ENCODE measurements at regions not wholly inside any gene's neighbourhood (a gene's known extent, or its start where the extent isn't known, plus 50 kb on each side); places are given as distances from the start of the nearest gene placed in this dataset.

DNA sequence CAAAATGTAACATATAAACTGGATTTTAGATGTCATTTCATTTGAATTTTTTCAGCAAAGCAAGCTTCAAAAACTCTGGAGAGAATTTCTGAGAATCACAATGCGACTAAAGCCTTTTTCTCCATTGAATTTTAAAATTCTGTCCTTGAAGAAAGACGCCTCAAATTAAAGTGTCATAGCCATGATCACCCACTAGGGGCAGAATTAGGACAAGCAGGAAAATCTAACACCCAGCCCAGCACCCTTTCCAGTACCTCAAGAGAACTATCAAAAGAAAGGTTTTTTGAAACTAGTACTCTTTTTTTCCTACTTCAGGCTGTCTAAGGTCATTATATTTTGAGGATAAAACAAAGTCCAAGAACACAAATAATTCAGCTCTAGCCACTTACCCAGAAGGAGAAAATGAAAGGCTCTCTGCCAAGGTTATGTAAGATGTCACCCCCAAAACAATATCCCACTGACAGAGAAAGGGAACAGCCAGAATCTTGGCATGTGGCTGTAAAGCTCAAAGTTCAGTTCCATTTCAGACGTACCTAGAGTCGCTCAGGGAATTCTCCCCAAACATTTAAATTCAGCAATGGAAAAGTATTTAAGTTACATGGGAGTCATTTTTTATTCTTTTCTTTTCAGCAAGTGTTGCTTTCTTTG lies 299.4 kb downstream of the SNX13 start:
- no peak for DNase-seq (ENCODE audit: low read depth in 4 of 4, low spot score in 1 of 4)

DNA sequence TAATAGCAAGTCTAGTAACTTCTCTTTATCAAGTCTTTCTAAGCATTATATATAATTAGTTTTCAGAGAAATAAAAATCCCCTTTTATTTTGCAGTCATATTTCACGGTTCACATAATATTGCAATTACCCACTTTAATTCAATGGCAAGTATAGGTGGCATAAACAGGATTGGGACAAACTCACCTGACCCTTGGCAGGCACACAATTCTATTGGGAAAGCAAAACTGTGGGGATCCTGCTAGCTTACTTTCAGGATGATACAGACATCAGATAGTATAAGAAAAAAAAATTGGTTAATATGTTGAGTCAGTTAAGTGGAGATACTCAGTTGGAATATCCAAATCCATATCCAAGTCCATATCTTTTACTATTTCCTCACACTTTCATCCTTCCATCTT lies 294.8 kb downstream of the SNX13 start:
- no peak for DNase-seq (ENCODE audit: low read depth in 4 of 4, low spot score in 1 of 4)

DNA sequence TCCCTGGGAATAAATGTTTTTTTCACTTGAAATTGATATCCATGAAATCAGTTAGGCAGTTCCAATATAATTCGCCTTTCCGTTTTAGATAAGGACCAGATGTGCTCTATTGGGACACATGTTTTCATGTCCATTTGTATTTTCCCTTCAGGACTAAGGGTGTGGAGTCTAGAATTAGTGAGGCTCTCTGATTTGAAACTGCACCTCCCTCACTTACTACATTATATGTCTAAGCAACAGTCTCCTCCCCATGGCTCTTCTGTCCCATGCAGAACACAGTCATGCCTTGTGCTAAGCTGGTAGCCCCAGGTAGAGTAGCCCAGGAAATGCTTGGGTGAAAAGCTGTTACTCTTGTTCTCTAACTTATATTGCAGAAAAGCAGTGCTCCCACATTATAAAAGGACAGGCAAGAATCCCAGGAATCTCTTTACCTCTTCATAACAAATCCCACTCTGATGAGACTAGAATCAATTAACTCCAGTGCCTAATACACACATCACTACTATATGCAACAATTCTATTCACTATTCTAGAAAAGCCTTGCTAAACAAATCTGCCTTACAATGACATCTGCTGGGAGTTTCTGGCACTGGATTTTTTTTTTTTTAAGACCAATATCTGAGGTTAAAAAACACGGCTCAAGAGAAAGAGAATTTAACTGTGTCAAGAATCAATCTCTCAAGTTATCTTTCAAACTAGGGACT lies 293.9 kb downstream of the SNX13 start:
- DNase-seq (ENCODE audit: low read depth in 4 of 4, low spot score in 1 of 4) = no peak

DNA sequence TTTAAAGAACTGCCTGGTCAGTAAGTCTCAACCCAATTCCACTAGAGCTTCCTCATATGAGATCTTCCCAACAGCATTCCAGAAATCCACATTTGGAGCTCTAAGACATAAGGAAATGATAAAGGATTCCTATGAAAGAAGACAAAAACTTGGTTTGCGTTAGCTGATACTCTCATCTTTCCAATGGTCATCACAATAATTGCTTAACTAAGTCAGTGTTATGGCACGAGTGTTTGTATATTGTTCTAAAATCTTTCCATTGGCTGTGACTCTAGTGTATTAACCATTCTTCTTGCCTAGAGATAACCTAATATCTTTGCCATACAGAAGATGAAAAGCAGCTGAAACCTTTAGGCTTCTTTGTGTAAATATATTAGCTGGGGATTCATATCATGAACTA lies 289.0 kb downstream of the SNX13 start:
- DNase-seq (ENCODE audit: low read depth in 4 of 4, low spot score in 1 of 4) = no peak

DNA sequence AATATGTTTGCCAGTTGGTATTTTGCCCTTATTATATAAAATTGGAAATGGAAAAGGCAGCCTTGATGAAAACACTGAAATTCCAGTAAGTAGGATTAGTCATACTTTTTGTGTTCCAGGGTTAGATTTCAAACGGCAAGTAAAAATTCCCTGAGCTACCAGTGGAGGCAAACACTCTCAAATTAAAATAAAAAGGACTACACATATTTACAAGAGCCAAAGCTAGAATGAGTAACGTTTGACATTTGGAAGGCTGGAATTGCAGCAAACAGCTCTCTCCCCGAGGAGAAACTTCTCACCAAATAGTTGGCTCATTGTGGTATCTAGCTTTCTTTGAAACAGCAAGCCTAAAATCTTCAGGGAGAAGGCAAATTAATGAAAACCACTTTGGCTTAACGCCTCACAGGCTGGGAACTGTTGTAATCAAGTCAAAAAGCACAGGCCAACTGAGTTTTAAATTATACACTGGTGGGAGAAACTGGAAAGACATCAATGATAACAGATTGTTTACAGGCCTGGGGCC lies 288.4 kb downstream of the SNX13 start:
- DNase-seq (ENCODE audit: low read depth in 4 of 4, low spot score in 1 of 4) = no peak

DNA sequence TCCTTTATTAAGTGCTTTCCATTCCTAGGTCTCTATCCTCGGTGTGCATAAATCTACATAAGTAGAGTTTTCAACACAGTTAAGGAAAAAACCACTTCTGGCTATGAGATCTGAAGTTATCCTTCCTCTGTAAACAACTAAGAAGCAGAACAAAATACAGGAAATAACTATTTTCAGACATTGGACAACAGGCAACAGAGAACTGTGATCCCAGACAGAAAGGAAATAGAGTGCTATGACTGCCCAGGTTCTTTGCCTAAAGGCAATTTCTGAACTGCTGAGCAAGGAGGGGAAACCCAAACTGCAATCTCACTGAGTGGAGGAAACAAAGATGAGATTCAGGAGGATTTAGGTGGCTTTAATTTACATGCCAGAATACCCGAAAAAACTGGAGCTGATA lies 285.4 kb downstream of the SNX13 start:
- DNase-seq (ENCODE audit: low read depth in 4 of 4, low spot score in 1 of 4) = no peak

DNA sequence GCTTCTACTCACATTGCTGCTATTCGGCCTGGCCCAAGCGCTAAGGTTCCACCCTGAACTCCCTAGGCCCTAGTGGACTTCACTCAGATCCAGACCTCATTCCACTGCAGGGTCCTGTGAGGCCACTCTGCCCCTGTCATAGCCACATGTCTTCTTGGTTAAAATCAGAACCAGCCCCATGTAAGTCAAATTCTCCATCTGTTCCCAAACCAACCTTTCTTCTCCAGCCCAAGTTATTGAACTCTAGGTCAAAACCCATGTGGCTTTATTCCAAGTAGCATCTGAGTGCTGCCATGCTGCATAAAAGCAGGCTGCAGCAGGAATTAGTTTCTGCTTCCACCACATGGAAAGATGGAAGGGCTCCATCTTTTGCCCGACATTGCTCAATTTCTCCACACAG lies 281.2 kb downstream of the SNX13 start:
- no peak for DNase-seq (ENCODE audit: low read depth in 4 of 4, low spot score in 1 of 4)

DNA sequence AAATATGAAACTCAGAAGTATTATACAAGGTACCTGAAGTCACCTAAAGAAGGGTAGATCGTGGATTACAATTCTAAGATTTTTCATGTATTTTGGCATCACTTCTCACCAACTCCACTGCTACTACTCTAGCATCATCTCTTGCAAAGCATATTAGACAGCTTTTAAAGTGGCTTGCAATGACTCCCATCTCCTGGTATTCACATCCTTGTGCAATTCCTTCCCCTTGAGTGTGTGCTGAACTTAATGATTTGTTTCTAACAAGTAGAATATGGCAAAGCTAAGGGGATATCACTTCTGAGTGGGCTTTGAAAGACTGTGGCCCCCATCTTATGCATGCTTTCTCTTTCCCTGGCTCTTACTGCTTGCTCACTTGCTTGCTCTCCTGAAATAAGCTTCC lies 280.2 kb downstream of the SNX13 start:
- DNase-seq (ENCODE audit: low read depth in 4 of 4, low spot score in 1 of 4) = no peak

DNA sequence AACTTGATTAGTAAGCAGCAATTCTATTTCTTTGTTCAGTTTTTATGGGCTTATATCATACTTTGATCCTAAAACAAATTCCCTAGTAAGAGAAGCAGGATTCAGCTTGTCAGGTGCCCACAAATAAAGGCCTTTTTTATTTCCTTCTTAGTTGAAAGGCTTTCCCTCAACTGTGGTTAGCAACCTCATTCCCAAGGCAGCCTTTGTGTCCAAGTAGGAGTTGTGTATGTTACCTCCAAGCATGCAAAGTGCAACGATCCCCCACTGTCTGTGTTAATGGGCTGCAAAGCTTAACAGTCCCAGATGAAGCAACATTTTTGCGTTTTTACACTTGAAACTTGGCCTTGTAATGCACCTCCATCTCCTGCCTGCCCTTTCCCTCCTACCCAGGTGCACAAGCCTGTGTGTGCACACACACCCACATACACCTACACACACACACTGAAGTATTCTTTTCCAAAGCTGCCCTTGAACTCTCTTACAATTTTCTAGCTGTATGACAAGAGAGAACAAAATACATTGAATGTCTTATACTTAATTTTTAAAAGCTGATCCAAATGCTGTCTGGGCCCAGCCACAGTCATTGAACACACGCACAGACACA lies 278.2 kb downstream of the SNX13 start:
- no peak for DNase-seq (ENCODE audit: low read depth in 4 of 4, low spot score in 1 of 4)

DNA sequence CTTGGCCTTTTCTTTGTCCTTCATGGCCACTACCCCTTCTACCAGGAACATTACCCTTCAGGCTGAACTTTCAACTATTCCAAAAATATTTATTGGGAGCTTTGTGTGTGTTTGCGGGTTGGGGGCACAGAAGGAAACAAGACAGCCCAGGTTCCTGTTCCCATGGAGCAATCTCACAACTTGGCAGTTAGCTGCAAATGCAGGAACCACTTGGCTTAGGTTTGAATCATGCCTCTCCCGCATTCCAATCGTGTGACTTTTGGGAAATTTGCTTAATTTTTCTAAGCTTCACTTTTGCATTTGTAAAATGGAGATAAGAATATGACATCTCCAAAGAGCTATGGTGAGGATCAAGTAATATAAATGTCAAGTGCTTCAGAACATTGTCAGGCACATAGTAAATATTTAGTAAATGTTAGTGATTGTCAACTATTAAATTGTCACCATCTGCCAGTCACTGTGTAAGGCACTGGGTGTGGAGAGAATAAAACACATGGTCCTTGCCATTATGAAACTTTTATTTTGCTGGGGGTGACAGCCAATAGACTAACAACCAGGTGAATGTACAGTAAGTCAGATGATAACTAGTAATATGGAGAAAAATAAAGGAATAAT lies 277.1 kb downstream of the SNX13 start:
- no peak for DNase-seq (ENCODE audit: low read depth in 4 of 4, low spot score in 1 of 4)

DNA sequence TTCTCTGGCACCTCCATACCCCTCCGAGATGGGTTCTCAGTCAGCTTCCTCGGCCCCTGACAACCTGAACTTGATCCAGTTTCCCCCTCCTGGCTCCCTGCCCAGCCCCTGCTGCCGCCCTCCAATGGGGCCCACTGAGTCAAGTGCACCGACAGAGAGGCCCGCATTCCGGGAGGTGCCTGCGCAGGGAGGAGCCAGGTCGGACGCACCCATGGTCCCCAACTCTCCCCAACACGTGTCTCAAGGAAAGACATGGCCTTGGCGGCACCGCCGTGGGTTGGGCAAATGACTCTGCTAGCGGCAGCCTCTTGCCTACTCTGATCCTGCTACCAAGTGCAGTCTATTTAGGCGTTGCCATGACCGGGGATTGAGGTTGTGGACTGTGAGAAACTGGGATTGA lies 275.3 kb downstream of the SNX13 start:
- no peak for DNase-seq (ENCODE audit: low read depth in 4 of 4, low spot score in 1 of 4)

DNA sequence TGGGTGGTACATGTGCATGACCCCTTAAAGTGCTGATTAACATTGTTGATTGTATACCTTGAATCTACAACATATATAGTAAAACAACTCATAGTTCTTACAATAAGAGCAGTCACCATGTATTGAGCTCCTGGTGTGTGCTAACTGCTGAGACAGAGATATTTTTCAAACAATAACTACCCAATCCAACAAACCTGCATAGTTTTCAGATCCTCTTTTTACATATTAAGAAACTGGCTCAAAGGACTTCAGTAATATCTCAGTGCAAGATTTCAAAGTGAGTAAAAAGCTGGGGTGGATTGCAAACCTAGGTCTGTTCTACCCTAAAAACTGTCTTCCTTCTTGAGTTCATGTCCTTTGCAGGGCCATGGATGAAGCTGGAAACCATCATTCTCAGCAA lies 272.2 kb downstream of the SNX13 start:
- no peak for DNase-seq (ENCODE audit: low read depth in 4 of 4, low spot score in 1 of 4)

DNA sequence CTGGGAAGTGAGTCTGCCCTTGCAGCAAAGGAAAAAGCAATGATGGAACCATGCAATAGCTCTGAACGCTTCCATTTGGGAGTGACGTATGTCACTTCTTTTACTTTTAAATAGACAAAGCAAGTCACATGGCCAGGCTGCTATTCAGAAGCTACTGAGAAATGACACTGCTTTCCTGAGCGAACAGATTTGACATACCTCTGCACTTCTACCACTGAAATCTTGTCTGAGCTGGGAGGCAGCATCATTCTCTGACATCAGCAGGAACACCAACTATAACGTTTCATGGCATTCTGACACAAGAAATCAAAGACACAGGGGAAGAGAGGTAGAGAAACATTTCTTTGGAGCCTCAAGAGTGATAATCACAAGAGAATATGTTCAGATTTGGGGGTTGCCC lies 271.1 kb downstream of the SNX13 start:
- DNase-seq (ENCODE audit: low read depth in 4 of 4, low spot score in 1 of 4) = no peak

DNA sequence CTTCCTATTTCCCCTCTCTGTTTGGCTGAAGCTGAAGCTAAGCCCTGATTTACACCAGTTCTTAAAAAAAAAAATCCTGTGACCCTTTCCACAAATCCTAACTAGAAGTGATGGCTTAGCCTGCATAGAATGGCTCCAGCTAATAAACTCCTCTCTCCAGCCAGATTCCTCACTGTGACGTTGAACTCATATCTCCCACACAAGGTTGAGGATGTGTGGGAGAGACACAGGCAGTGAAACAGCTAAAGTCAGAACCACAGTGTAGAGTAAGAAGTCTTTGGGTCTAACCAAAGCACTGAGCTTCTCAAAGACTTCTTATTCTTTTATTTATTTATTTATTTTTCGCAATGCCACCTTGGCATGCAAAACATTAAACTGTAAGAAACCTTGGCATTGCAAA lies 268.3 kb downstream of the SNX13 start:
- no peak for DNase-seq (ENCODE audit: low read depth in 4 of 4, low spot score in 1 of 4)

DNA sequence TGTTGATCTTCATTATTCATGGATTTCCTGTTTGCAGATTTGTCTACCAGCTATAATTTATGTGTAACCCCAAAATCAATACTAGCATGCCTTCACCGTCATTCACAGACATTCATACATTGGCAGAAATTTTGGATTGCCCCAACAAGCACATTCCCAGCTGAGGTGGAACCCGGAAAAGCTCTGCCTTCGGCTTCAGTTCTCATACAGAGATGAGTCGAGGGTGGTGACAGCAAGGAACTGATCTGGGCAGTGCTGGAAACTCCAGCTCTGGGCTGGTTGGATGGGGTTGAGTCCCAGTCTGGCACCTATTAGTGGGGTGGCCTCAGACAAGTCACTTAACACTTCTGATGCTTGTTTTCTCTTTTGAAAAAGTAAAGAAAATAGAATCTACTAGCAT lies 267.5 kb downstream of the SNX13 start:
- DNase-seq (ENCODE audit: low read depth in 4 of 4, low spot score in 1 of 4) = no peak

DNA sequence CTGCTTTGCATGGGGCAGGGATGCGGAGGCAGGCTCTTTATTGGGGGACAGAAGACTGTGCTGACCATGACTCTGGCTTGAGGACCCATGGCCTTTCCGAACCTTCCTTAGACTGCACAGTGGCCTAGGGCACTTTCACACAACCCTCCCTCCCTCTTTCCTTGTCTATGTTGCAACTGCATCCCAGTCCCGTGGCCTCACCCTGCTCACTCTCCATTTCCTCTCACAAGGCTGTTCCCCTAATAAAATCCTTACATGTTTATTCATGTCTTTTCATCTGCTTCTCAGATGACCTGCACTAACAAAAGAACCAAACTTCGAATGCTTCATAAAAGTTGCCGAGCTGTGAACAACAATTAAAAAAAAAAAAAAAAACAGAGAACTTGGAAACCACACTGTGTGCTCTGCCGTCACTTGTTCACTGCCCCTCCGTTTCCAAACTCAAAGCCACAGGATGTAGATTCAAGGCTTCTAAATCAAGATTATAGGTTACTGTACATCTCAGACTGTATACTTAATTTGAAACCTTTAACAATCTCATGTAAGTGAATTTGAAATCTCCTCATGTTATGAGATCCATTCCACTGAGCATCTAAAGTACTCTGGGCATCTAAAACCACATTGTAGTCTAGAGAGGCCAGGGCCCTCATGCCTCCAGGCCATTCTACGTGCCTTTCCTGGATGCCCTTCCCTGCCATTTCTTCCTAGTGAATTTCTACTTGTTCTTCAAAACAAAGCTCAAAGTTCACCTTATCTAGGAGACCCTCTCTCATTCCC lies 265.9 kb downstream of the SNX13 start:
- DNase-seq (ENCODE audit: low read depth in 4 of 4, low spot score in 1 of 4) = no peak

DNA sequence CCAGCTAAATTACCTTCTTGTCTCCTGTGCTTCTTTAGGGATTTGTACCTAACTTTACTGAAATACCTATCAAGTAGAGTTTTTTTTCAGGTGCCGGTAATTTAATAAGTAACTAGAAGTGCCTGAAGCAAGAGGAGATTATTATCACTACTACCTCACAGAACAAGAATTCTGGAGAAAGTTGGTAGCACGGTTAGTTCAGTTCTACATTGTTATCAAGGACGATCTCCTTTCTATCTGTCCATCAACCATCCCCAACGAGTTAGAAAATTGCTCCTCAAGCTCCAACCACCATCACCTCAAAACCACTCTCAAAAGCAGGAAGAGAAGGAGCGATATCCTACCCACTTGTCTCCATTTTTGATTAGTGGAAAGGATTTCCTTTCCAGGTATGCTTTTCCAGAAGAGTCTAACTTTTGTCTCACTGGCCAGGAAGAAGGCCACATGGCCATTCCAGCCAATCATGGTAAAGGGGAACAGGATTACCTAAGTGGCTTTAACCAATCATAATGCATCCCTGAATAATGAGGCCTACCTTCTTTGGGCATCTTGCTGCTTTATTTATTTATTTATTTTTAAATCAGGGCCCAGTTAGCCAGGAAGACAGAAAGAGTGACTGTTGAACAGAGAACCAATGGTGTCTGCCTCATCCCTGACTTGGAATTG lies 265.2 kb downstream of the SNX13 start:
- DNase-seq (ENCODE audit: low read depth in 4 of 4, low spot score in 1 of 4) = no peak

DNA sequence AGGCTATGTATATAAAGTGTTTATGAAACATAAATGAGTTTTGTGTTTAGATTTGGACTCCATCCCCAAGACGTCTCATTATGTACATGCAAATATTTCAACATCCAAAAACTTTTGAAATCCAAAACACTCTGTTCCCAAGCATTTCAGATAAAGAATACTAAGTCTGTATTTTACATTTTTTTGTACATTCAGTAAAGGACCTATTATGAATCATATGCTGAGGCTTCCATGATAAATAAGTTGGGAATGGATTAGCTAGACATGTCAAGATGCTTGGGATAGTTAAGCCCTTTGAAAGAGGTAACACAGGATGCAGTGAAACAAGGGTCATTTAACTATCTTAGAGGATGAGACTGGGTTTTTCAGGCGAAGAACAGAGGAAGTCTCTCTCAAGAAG lies 262.9 kb downstream of the SNX13 start:
- DNase-seq (ENCODE audit: low read depth in 4 of 4, low spot score in 1 of 4) = no peak

DNA sequence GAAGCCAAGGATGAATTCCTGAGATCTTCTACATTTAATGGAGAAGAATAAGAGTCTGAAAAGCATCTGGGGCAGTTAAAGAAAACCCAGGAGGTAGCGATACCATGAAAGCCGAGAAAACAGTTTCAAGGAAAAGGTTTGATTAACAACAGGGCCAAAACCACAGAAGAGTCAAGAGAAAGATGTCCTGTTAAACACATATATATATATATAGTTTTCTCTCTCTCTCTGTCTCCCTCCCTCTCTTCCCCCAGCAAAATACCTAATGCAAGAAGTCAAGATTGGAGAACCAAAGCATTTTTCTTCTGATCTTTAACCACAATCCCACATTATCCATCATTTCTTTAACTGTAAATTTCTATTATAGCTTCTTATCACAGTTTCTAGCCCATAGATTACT lies 261.4 kb downstream of the SNX13 start:
- DNase-seq (ENCODE audit: low read depth in 4 of 4, low spot score in 1 of 4) = no peak

DNA sequence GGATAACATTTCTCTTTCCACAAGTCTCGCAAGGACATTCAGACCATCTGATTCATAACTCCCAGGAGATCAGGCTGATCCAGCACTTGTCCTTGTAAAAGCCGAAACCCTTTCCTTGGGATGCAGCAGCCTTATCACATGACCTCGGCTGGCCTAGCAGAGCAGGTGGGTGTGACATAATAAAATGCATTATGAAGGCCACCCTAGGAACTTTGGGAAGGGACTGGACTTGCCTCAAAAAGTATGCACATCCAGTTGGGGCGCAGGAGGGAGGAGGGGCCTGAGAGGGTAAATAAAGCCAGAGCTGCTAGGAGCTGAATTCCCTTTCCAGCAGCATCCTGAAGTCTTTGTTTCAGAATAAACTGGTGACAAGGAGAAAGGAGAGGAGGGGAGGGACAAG lies 260.8 kb downstream of the SNX13 start:
- no peak for DNase-seq (ENCODE audit: low read depth in 4 of 4, low spot score in 1 of 4)

DNA sequence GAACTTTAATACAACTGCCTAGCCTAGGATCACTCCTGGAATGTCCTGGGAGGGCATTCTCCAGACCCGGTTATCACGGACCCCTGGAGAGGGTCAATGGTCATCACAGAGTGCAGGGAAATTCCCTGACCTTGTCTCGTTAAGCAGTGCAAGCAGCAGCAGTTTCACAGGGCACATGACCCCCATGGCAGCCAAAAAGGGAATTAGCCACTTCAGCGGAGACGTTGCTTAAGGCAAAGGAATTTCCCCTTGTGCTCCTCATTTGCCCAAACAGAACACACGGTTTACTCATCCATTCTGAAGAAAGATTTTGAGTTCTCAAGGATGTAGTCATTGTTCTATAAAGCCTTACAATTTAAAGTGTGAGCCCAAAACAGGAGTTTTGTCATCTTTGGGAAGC lies 260.3 kb downstream of the SNX13 start:
- DNase-seq (ENCODE audit: low read depth in 4 of 4, low spot score in 1 of 4) = no peak
